HG02970 (cell line): ENCODE measurements at regions not wholly inside any gene's neighbourhood (a gene's known extent, or its start where the extent isn't known, plus 50 kb on each side); places are given as distances from the start of the nearest gene placed in this dataset.
"Not testable (repeated sequence)": the region's sequence is repeated elsewhere in the genome, so short reads cannot be mapped to it uniquely, and the experiment has no call there.

ENCODE experiments used
- ATAC-seq: cut with Tn5 transposase; IDR thresholded peaks from one replicate; pipeline ENCODE4 v1.9.1; 2021; ENCODE audit warnings: mild to moderate bottlenecking, moderate library complexity, moderate number of reproducible peaks; ENCODE audit not compliant: unreplicated experiment, low FRiP score

DNA sequence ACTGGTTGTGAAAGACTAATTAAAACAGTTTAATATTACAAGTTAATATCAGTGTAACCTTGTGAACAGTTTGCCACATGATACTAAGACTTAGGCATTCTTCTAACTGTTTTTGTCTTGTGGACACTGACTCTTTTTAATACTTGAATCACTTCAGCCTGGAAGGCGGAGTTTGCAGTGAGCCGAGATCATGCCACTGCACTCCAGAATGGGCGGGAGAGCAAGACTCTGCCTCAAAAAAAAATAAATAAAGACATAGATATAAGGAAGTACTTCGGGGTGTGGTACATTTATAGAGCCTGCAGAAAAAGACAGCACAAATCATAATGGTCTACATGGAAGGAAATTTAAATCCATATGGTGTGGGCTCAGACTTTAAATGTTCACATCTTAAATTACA is 300.4 kb upstream of the NETO1 start:
- no peak for ATAC-seq

DNA sequence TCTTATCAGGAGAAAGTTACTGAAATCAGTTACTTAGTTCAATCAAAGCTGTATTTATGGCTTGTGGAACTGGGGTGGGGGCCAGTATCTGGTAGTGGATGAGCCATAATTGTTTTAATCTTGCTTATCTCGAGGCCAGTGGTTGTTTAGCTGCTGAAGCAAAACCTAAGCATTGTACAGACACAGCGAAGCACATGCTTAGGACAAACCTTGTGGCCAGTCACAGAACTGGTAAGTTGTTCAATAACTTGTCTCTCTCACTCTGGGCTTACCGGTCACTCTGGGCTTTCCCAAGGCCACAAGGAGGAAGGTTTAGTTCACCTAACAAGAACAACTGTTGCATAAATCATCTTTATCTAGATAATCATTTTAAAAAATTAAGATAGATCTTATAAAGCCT is 296.6 kb upstream of the NETO1 start:
- ATAC-seq: no peak

DNA sequence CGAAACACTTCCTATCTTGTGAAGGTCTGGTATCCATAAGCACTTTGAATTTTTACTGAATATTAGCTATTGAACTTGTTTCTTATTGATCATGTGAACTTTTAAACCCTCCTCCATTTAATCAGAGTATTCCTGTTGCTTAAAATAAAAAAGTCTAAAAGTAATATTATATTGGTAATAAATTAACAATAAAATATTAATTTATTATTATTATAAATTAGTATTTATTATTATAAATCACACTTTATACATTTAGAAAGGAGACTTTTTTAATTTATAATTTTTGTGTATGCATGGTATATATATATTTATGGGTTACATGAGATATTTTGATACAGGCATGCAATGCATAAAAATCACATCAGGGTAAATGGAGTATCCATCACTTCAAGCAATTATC is 295.4 kb upstream of the NETO1 start:
- no peak for ATAC-seq

DNA sequence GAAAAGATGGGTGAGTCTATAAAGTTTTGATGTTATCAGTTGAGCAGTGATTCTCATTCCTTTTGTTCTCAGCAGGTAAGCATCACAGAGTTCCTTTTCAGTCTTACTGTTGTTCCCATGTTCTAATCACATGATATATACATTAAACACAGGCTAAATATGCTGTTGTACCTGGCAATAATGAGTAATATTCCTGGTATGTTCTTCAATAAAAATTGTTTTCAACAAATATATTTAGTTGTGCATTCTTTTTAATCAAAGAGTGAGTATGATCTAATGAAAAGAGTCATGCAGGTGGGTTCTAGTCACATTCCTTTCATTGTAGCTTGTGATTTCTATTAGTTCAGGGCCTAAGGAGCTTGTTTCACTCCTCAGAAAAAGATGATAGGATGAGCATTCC is 288.3 kb upstream of the NETO1 start:
- ATAC-seq: no peak

DNA sequence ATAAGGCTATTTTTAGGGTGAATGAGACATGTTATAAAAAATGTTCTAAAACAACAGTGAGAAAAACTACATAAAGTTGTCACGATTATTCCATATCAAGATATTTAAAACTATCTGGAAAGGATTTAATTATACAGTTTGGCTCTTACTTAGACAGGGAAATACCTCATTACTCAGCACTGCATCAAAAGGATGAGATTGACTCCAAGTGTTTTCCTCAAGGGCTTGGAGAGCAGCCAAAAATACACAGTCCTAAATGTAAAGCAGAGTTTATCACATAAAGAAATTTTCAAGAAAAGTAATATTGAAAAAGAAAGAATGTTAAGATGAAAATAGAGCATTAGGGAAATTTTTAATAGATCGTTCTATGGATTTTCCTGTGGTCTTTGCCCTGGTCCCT is 285.5 kb upstream of the NETO1 start:
- ATAC-seq: no peak

DNA sequence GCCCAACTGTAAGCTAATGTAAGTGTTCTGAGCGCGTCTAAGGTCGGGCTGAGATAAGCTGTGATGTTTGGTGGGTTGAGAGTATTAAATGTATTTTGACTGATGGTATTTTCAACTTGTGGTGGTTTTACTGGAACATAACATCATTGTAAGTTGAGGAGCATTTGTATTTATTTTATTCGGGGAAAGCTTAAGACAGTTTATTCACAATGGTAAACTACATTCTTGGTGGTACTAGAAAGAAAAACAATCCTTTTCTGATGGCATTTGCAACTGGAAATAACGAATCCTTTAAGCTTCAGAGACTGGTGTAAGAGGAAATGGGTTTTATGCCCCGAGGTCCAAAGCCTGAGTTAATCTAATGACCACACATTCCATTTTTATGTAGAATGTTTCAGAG is 283.3 kb upstream of the NETO1 start:
- no peak for ATAC-seq

DNA sequence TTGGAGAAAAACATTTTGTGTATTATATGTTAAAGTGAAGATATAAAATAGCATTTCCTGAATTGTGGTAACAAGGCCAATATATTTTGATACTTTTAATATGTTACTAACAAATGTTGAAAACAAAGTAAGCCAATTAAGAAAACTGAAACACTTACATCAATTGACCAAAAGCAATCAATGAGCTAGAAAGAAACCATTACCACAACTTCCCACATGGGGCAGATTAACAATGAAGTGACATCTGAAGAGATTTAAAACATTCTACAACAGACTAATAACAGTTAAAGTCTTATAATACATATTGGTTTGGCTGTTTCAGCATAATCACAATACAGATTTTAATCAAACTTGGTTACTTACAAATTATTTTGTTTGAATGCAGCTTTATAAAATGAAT is 282.4 kb upstream of the NETO1 start:
- no peak for ATAC-seq

DNA sequence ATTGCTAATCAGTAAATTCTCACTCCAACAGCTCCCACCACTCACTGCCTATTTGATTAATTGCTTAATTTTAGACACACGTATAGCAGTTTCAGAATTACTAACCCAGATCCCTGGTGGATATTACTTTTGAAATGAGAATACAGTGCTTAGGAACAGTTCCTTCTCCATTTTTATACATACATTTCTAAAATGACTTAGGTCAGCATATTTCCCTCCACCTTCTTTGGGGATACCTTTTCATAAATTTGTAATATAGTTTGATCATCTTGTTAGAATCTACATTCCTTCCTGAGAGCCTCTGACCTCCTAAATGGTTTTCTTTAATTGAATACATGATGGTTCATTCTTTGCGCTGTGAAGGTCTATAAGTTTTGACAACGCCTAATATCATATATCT is 279.8 kb upstream of the NETO1 start:
- no peak for ATAC-seq

DNA sequence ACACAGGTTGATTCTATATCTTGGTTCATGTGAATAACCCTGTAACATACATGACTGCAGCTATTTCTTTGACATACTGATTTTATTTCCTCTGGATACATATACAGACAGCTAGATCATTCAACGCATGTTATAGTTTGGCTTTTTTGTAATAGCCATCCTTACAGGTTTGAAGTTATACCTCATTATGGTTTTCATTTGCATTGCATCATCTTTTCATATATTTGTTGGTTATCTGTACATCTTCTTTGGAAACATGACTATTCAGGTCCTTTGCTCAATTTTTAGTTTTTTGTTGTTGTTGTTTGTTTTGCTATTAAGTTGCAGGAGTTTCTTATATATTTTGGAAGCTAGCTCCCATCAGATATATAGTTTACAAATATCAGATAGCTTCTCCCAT is 276.2 kb upstream of the NETO1 start:
- no peak for ATAC-seq

DNA sequence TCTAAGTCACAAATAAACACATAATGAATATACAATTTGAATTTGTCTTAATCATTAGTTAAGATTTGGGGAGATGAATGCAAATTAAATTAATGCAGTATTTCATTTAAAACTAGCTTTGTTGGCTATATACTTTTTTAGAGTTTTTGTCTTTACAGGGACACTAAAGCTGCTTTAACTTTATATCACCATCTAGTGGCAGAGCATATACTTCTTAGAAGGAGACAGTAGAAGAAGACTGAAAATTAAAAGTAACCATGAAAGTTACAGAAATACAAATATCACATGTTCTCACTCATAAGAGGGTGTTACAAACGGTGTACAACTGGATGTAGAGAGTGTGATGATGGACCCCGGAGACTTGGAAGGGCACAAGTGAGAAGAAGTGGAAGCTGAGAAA is 268.3 kb upstream of the NETO1 start:
- ATAC-seq: no peak

DNA sequence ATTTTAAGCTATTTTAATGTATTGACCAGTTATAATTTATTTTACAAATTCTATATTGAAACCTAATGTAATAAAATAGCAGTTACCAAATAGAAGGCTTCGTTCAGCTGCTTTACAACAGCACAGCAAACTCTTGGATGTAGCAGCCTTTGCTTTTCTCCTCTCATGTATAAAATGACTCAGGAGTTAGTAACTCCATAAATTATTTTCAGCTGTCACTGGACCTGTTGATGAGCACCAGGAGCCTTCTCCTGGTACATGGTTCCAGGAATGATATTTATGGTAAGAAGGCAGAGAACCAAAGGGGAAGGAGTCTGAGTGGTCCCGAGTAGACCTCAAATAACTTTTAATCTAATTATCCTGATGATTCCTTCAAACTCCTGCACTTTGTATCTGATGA is 256.4 kb upstream of the NETO1 start:
- no peak for ATAC-seq

DNA sequence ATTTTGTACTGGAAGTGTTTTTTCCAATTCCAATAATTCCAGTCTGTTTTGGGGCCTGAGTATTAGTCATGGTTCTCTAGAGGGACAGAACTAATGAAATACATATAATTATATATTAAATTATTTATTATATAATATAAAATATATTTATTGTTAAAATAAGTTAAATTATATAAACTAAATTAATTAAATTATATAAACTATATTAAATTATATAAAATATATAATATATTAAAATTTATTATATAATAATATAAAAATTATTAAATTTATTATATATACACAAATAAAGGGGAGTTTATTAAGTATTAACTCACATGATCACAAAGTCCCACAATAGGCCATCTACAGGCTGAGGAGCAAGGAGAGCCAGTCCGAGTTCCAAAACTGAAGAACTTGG is 253.4 kb upstream of the NETO1 start:
- ATAC-seq: no peak

DNA sequence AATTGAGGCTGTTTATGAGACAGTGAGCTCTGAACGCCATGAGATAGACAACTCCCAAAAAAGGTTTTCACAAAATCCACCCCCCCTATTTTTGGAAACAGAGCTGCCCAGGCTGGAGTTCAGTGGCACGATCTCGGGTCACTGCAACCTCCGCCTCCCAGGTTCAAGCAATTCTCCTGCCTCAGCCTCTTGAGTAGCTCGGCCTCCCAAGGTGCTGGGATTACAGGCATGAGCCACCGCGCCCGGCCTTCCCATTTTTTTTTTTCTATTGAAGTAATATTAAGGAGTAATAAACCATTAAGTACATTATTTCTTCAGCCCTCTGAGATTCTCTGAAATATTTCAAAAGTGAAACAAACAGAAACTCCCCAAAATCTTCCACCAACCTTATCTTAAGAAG is 252.8 kb upstream of the NETO1 start:
- no peak for ATAC-seq

DNA sequence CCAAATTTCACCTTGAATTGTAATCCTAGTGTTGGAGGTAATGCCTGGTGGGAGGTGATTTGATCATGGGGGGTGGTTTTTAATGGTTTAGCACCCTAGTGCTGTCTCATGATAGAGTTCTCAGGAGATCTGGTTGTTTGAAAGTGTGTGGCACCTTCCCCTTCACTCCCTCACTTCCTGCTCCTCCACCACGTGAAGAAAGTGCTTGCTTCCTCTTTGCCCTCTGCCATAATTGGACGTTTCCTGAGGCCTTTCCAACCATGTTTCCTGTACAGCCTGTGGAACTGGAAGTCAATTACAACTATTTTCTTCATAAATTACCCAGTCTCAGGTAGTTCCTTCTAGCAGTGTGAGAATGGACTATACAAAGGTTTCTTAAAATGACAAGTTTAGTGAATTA is 251.8 kb upstream of the NETO1 start:
- no peak for ATAC-seq

DNA sequence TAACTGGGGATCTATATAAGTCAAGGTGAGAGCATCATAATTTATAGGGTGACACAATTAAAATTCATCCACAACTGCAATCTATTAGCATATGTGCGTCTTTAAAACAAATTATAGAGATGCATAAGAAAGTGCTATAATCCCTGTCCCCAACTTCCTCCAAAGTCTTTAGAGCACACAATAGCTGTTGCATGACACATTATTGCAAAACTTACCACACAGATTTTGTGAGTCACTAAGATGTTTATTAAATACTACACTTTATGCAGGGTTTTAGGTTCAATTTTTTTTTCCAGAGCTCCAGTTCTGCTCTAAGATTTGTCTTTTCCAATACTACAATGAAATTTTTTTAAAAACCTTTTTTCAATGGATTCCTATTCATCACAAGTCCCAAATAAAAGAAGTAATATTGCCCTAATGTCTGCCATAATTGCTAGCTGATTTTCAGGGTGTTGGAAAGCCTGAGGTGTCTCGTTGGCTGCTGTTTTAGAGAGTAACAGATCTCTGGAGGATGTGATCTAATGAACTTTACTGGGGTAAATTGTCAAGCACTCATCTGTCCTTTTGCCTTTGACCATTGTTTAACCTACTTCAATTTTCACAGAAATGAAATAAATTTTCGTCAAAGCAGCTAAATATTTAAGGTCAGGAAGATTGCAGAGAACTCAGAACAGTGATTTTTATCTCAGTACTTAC is 250.5 kb upstream of the NETO1 start:
- ATAC-seq: no peak

DNA sequence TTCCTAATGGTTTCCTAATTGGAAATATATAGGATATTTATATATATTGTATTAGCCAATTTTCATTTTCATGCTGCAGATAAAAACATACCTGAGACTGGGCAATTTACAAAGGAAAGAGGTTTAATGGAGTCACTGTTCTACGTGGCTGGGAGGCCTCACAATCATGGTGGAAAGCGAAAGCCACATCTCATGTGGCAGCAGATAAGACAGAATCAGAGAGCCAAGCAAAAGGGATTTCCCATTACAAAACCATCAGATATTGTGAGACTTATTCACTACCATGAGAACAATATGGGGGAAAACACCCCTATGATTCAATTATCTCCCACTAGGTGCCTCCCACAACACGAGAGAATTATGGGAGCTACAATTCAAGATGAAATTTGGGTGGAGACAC is 242.5 kb upstream of the NETO1 start:
- ATAC-seq: no peak

DNA sequence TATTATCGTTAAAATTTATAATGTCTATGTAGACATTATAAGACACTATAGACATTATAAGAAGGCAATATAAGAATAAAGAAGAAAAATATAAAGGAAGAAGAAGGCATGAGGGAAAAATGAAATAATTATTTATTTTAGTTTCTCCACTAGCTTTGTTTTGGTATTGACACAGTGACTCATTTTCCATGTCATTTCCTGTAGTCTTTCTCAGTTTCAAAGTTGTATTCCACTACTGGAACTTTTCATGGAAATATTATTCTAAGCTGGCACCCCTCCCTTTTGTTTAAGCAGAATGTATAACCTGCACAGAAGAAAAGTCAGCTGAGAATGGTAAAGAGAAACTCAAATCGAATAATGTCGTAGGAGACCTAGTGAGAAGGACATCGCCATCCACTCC is 234.2 kb upstream of the NETO1 start:
- ATAC-seq: no peak

DNA sequence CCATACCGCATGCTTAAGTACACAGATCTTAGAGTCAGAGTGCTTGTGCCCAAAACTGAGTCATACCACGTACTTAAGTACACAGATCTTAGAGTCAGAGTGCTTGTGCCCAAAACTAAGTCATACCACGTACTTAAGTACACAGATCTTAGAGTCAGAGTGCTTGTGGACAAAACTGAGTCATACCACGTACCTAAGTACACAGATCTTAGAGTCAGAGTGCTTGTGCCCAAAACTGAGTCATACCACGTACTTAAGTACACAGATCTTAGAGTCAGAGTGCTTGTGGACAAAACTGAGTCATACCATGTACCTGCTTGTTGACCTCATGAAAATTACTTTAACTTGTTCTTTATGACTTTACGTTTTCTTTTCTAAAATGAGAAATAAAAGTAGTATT is 233.7 kb upstream of the NETO1 start:
- ATAC-seq: not testable (repeated sequence)

DNA sequence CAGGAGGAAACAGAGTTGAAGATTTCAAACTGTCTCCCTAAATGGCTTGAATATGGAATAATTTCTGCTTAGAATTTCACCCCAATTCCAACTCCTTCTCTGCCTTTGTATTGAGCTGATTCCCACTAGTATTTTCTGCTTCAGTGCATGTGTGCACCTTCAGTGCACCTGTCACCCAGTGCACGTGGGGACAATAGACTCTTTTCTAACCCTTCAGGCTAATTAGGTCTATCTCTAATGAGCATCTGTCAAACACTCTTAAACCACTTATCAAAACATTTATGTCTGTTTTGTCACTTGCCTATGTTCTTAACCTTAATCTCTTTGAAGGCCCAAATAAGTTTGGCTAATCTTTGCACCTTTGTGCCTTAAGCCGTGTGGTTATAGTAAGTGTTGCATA is 232.0 kb upstream of the NETO1 start:
- ATAC-seq: no peak

DNA sequence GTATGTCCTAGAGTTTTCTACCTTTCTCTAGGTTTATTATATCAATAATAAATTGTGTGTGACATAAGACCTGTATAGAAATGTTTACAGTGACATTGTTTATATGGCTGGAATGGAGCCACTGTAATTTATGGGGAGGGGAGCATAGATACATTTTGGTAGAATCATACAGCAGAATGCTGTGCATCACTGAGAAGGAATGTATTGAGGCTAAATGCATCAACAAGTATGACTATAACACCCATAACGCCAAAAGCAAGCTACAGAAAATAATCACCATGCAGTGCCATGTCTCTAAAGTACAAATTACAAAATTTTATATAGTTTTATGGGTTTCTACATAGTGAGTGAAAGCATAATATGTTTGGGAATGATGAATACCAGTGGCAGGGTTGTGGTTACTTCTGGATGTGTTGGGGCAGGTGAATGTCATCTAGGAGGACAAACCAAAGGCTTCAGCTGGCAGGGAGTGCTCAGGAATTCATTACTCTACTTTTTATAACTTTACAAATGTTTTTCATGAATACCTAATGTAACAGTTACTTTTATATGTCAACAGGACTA is 226.0 kb upstream of the NETO1 start:
- ATAC-seq: no peak

DNA sequence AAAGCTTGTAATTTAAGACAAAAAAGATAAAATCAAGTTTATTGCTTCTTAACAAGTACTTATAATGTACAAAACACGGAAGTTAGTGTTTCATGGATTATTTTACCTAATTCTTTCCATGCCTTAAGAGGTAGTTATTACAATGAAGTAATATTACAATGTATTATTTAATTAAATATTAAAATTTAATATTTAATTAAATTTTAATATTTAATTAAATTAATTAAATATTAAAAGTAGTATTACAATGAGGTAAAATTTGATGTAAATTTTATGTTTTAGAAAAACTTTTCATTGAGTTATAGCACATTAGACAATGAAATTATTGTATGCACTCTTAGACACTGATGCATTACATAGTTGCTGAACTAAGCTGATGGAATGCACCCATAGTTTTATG is 220.7 kb upstream of the NETO1 start:
- no peak for ATAC-seq

DNA sequence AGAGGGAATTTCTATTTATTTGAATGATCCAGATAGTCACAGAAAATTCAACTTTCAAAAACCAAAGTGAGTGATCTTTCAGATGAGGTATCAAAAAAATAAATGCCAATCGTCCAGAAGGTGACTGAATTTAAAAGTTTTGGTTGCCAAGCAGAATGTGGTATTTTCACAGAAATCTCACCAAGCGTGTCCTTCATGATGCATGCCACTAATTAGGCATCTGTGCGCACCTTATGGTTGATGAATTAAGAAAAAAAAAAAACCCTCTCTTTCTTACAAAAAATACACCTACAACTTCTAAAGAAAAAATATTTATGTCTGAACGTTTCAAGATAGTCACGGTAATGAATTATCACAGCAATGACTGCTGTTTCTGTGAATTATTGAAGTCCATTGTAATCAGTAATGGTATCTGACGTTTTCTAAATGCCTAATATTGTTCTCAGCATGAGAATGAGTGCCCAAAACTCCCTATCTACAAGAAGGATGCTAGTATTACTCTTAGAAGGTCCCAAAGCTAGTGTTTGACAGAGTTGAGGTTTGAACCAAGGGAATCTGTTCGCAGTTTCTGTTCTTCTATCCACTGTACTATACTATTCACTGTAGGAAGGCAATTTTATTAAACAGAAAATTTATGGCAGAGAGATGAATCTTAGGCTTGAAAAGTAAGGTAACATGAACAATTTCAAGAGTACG is 219.6 kb upstream of the NETO1 start:
- ATAC-seq: no peak
